Thymus (tissue), 11 donors: ENCODE measurements at regions not wholly inside any gene's neighbourhood (a gene's known extent, or its start where the extent isn't known, plus 50 kb on each side); places are given as distances from the start of the nearest gene placed in this dataset.
A peak's percentile ranks its signal among the peaks of the same experiment; 100 is the strongest.

Experiments used
- DNase-seq, 9 donors: peaks; one replicate each; pipeline ENCODE4 v3.0.0-alpha.2; 2013; ENCODE audit warnings: low spot score in 9 of 9, low read depth in 6 of 9, missing footprints in 1 of 9
- H3K27ac ChIP-seq, 2 donors: one replicate each; pipeline ENCODE4 v1.5.1; 2013; ENCODE audit warnings: control low read depth in 1 of 2, low read depth in 1 of 2, low read length in 1 of 2, mild to moderate bottlenecking in 1 of 2, moderate library complexity in 1 of 2
- H3K27me3 ChIP-seq, 2 donors: one replicate each; pipeline ENCODE4 v1.5.1; 2013; ENCODE audit warnings: low read length in 1 of 2; ENCODE audit not compliant: control insufficient read depth in 2 of 2, insufficient read depth in 1 of 2
- H3K36me3 ChIP-seq, 2 donors: one replicate each; pipeline ENCODE4 v1.5.1; 2013; ENCODE audit warnings: low read length in 1 of 2, mild to moderate bottlenecking in 1 of 2, moderate library complexity in 1 of 2; ENCODE audit not compliant: control insufficient read depth in 2 of 2, insufficient read depth in 2 of 2
- H3K4me1 ChIP-seq, 2 donors: one replicate each; pipeline ENCODE4 v1.5.1; 2013; ENCODE audit warnings: low read length in 2 of 2; ENCODE audit not compliant: control insufficient read depth in 2 of 2, insufficient read depth in 2 of 2
- H3K4me3 ChIP-seq, 2 donors: one replicate each; pipeline ENCODE4 v1.5.1; 2013; ENCODE audit warnings: low read length in 2 of 2, control low read depth in 1 of 2, mild to moderate bottlenecking in 1 of 2
- H3K9me3 ChIP-seq, 2 donors: one replicate each; pipeline ENCODE4 v1.5.1; 2013; ENCODE audit warnings: low read length in 1 of 2, mild to moderate bottlenecking in 1 of 2; ENCODE audit not compliant: control insufficient read depth in 2 of 2, insufficient read depth in 1 of 2
- WGBS: extraction: QIAGEN DNeasy Blood & Tissue Kit; methylation state at CpG from one replicate; pipeline ENCODE4 v1.1.7; 2013; 5-methylcytosine and 5-hydroxymethylcytosine counted together
- donor health status: healthy.

DNA sequence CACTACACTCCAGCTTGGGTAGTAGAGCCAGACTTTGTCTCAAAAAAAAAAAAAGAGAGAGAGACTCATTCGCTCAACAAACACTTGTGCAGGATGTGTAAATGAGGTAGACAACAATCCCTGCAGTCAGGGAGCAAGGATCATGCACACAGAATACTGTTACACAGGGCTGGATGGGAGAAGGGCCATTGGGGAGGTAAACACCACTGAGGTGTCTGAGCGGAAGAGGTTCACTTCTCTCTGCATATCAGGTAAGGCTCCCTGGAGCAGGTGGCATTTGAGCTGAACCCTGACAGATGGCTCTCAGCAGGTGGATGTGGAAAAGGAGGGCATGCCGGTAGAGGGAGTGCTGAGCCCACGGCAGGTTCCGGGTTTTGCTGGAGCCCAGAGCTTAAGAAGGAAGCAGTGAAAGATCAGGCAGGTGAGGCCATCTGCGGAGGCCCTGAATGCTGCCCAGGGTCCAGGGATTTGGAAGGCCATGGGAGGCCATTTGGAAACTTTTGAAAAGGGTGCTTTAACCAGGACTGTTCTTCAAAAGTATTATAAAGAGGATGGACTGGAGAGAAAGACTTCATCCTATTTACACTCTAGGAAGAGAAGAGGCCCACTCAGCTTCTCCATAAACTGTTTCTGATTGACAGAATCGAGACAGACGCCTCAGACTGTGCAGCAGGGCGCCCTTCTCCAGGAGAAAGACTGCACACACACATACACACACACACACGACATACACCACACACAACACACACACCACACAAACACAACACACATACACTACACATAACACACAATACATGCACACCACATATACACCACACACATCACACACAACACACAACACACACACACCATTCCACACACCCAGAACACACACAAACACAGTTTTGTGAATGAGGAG, 199.4 kb downstream of the USP12 start:
- DNase-seq = peak in 6 of 9 donors; percentile 42 to 76 (median 50)
- whole genome bisulfite sequencing = 39% methylated on average over 10 of the region's 10 CpGs
- H3K27me3 ChIP-seq = no peaks in the 10 kb centered on the region
- H3K4me3 ChIP-seq = no peak overlapping the region
- no peaks in the 10 kb centered on the region for H3K9me3 ChIP-seq
- peak overlapping the region; percentile 15 to 33 for H3K27ac ChIP-seq
- no peaks in the 10 kb centered on the region for H3K36me3 ChIP-seq
- H3K4me1 ChIP-seq = peaks cover 0 to 10% of the 10 kb centered on the region in 2 donors

- 72% methylated on average over 22 of the region's 22 CpGs for WGBS
- Histone ChIP-seq H3K27me3 (no peaks in the 10 kb centered on the region), H3K36me3 (no peaks in the 10 kb centered on the region), H3K4me3 (no peak overlapping the region), H3K27ac (no peak overlapping the region), H3K4me1 (peaks cover 0 to 23% of the 10 kb centered on the region in 2 donors), H3K9me3 (no peaks in the 10 kb centered on the region)
- DNase-seq = no peak
Observed at GRCh38 chr13:26968431-26969341, 202.9 kb downstream of the USP12 start.

- H3K9me3 ChIP-seq = no peaks in the 10 kb centered on the region
- no peak for DNase-seq
- peaks cover 0 to 29% of the 10 kb centered on the region in 2 donors for H3K4me1 ChIP-seq
- H3K4me3 ChIP-seq = no peak overlapping the region
- 96% methylated on average over 17 of the region's 17 CpGs for WGBS
- H3K27me3 ChIP-seq = no peaks in the 10 kb centered on the region
- no peak overlapping the region for H3K27ac ChIP-seq
- H3K36me3 ChIP-seq = no peaks in the 10 kb centered on the region
Observed at GRCh38 chr13:26967119-26968038, 204.2 kb downstream of the USP12 start.

- H3K36me3 ChIP-seq = no peaks in the 10 kb centered on the region
- WGBS = 92% methylated on average over 4 of the region's 4 CpGs
- no peaks in the 10 kb centered on the region for H3K27me3 ChIP-seq
- H3K4me1 ChIP-seq = peaks cover 0 to 24% of the 10 kb centered on the region in 2 donors
- no peak overlapping the region for H3K27ac ChIP-seq
- no peaks in the 10 kb centered on the region for H3K9me3 ChIP-seq
- H3K4me3 ChIP-seq = no peak overlapping the region
- DNase-seq = no peak
Observed at GRCh38 chr13:26966701-26967080, 204.9 kb downstream of the USP12 start.

DNA sequence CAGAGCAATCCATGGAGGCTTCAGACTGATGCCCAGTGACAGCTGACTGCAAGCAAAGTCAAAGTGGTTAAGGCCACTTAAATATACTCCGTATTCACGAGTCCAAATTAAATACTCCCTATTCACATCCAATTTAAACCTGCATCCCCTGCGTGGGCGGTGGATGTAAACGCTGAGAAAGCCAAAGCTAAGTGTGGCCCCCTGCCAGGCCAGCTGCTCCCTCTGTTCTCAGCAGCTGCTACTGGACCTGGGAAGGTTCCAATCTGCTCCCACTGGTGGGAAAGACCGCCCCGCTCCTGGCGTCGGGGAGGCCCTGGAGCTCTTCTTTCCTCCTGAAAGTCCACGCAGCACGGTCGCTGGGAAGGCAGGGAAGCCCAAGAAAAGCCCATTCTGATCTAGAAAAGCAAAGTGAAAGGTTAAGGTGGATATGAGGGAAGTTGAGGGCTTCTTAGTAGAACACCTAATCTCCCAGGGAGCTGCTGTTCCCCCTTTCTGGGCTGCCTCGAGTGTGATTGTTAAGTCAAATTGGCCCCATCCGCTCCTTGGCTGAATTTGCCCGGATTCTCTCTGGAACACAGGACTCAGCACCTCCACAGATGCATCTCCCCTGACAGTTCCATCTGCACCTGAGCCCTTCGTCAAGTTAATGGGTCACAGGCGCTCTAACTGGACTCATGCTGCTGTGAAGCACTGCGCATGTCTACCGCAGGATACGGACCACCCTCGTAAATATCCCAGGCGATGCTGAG, 205.5 kb downstream of the USP12 start:
- H3K36me3 ChIP-seq = no peaks in the 10 kb centered on the region
- no peaks in the 10 kb centered on the region for H3K9me3 ChIP-seq
- H3K4me1 ChIP-seq = peaks cover 0 to 24% of the 10 kb centered on the region in 2 donors
- DNase-seq = peak in 1 of 9 donors; percentile 26
- WGBS = 94% methylated on average over 22 of the region's 22 CpGs
- H3K27ac ChIP-seq = peak overlapping the region in 1 of 2 donors; percentile 32
- no peaks in the 10 kb centered on the region for H3K27me3 ChIP-seq
- H3K4me3 ChIP-seq = no peak overlapping the region

- Histone ChIP-seq H3K4me3 (no peak overlapping the region), H3K36me3 (no peaks in the 10 kb centered on the region), H3K4me1 (peaks cover 0 to 24% of the 10 kb centered on the region in 2 donors), H3K9me3 (no peaks in the 10 kb centered on the region), H3K27ac (peak overlapping the region; percentile 37 to 47), H3K27me3 (no peaks in the 10 kb centered on the region)
- DNase-seq = no peak
- WGBS = 85% methylated on average over 16 of the region's 16 CpGs
Observed at GRCh38 chr13:26964278-26965250, 204.0 kb upstream of the GPR12 start.

GRCh38 chr13:26962671-26963070, 202.1 kb upstream of the GPR12 start:
- no peak overlapping the region for H3K27ac ChIP-seq
- no peaks in the 10 kb centered on the region for H3K36me3 ChIP-seq
- H3K4me1 ChIP-seq = peaks cover 0 to 19% of the 10 kb centered on the region in 2 donors
- no peak for DNase-seq
- 93% methylated on average over 2 of the region's 2 CpGs for WGBS
- H3K27me3 ChIP-seq = no peaks in the 10 kb centered on the region
- no peak overlapping the region for H3K4me3 ChIP-seq
- no peaks in the 10 kb centered on the region for H3K9me3 ChIP-seq
